Neutrophil (primary cell): ENCODE measurements at regions not wholly inside any gene's neighbourhood (a gene's known extent, or its start where the extent isn't known, plus 50 kb on each side); places are given as distances from the start of the nearest gene placed in this dataset.

Source experiments
- H3K27ac ChIP-seq: fragments of 200-600 bp; sonication (generic); 2 replicates; pipeline ENCODE4 v1.5.1; 2016; ENCODE audit warnings: mild to moderate bottlenecking, moderate library complexity
- H3K27me3 ChIP-seq: fragments of 200-600 bp; sonication (generic); 2 replicates; pipeline ENCODE4 v1.6.0; 2016; ENCODE audit warnings: mild to moderate bottlenecking
- H3K36me3 ChIP-seq: fragments of 200-600 bp; sonication (generic); 2 replicates; pipeline ENCODE4 v1.5.1; 2017
- H3K4me1 ChIP-seq, 2 experiments: fragments of 200-600 bp in 1 of 2; sonication (generic) in 1 of 2; 1 replicate in 1 of 2; 2 replicates in 1 of 2; pipeline versions ENCODE4 v1.5.1 to v1.6.1; 2013 to 2016; ENCODE audit warnings: low read depth in 1 of 2, low read length in 1 of 2, mild to moderate bottlenecking in 1 of 2, moderate library complexity in 1 of 2; ENCODE audit not compliant: control insufficient read depth in 1 of 2, insufficient read depth in 1 of 2
- H3K4me3 ChIP-seq, 2 experiments: fragments of 200-600 bp in 1 of 2; sonication (generic) in 1 of 2; 1 replicate in 1 of 2; 2 replicates in 1 of 2; pipeline ENCODE4 v1.5.1; 2013 to 2016; ENCODE audit warnings: low read depth in 1 of 2, low read length in 1 of 2, mild to moderate bottlenecking in 1 of 2, moderate library complexity in 1 of 2
- H3K9me3 ChIP-seq: fragments of 200-600 bp; sonication (generic); 2 replicates; pipeline ENCODE4 v1.5.1; 2016
- CTCF ChIP-seq: fragments of 200-600 bp; sonication (generic); IDR thresholded peaks from 2 replicates; pipeline ENCODE4 v1.5.1; 2016; ENCODE audit warnings: antibody characterized with exemption

GRCh38 chr6:139611327-139612134 is 237.1 kb upstream of the CITED2 start:
- no peaks in the 10 kb centered on the region for H3K36me3 ChIP-seq
- peak overlapping the region; percentile 67 for H3K27ac ChIP-seq
- TF ChIP-seq CTCF, result no peak
- H3K27me3 ChIP-seq, result no peaks in the 10 kb centered on the region
- peaks cover 40 to 60% of the 10 kb centered on the region in 2 experiments for H3K4me1 ChIP-seq
- no peaks in the 10 kb centered on the region for H3K9me3 ChIP-seq
- H3K4me3 ChIP-seq, result no peak overlapping the region

GRCh38 chr6:139608466-139609261 is 234.2 kb upstream of the CITED2 start:
- Histone ChIP-seq H3K4me3 (no peak overlapping the region), H3K36me3 (no peaks in the 10 kb centered on the region), H3K4me1 (peaks cover 40 to 60% of the 10 kb centered on the region in 2 experiments), H3K9me3 (no peaks in the 10 kb centered on the region), H3K27me3 (no peaks in the 10 kb centered on the region), H3K27ac (no peak overlapping the region)
- TF ChIP-seq CTCF, result no peak

- Histone ChIP-seq H3K27me3 (no peaks in the 10 kb centered on the region), H3K36me3 (no peaks in the 10 kb centered on the region), H3K4me1 (peaks cover 22 to 32% of the 10 kb centered on the region in 2 experiments), H3K4me3 (no peak overlapping the region), H3K9me3 (no peaks in the 10 kb centered on the region), H3K27ac (no peak overlapping the region)
- no peak for TF ChIP-seq CTCF
Measured at GRCh38 chr6:139605350-139605749, 230.9 kb upstream of the CITED2 start.

GRCh38 chr6:139603581-139603980 is 229.1 kb upstream of the CITED2 start:
- H3K27ac ChIP-seq, result no peak overlapping the region
- H3K4me3 ChIP-seq, result no peak overlapping the region
- no peaks in the 10 kb centered on the region for H3K27me3 ChIP-seq
- no peaks in the 10 kb centered on the region for H3K36me3 ChIP-seq
- no peaks in the 10 kb centered on the region for H3K9me3 ChIP-seq
- no peak for TF ChIP-seq CTCF
- H3K4me1 ChIP-seq, result peaks cover 14 to 16% of the 10 kb centered on the region in 2 experiments

- Histone ChIP-seq H3K27ac (no peak overlapping the region), H3K4me1 (peaks cover 13 to 15% of the 10 kb centered on the region in 2 experiments), H3K4me3 (no peak overlapping the region), H3K36me3 (no peaks in the 10 kb centered on the region), H3K9me3 (no peaks in the 10 kb centered on the region), H3K27me3 (no peaks in the 10 kb centered on the region)
- no peak for TF ChIP-seq CTCF
Measured at GRCh38 chr6:139602577-139602976, 228.1 kb upstream of the CITED2 start.
